Upper lobe of left lung (tissue), 6 donors: ENCODE measurements at regions not wholly inside any gene's neighbourhood (a gene's known extent, or its start where the extent isn't known, plus 50 kb on each side); places are given as distances from the start of the nearest gene placed in this dataset.

ENCODE experiments used
- ATAC-seq, 2 donors: fragments of 200-7000 bp; cut with Tn5 transposase; one replicate each; pipeline ENCODE4 v1.9.1; 2022; ENCODE audit warnings: mild to moderate bottlenecking in 2 of 2, moderate library complexity in 2 of 2; ENCODE audit not compliant: low FRiP score in 2 of 2
- DNase-seq, 2 donors: peaks; one replicate each; pipeline ENCODE4 v3.0.0-alpha.2; 2019 to 2020
- H3K27ac ChIP-seq, 4 donors: fragments of 200-600 bp; sonication (generic); one replicate each; pipeline ENCODE4 v1.5.1; 2016 to 2019
- H3K27me3 ChIP-seq, 4 donors: fragments of 200-600 bp; sonication (generic); one replicate each; pipeline ENCODE4 v1.5.1; 2017 to 2019
- H3K36me3 ChIP-seq, 4 donors: fragments of 200-600 bp; sonication (generic); one replicate each; pipeline ENCODE4 v1.5.1; 2016 to 2019
- H3K4me1 ChIP-seq, 4 donors: fragments of 200-600 bp; sonication (generic); one replicate each; pipeline ENCODE4 v1.5.1; 2018 to 2019
- H3K4me3 ChIP-seq, 4 donors: fragments of 200-600 bp; sonication (generic); one replicate each; pipeline ENCODE4 v1.5.1; 2017 to 2019; ENCODE audit warnings: mild to moderate bottlenecking in 2 of 4, moderate library complexity in 1 of 4
- H3K9me3 ChIP-seq, 4 donors: fragments of 200-600 bp; sonication (generic); one replicate each; pipeline ENCODE4 v1.5.1; 2018 to 2019
- EP300 ChIP-seq, 4 donors: sonication (generic); formaldehyde crosslinking; IDR thresholded peaks; one replicate each; pipeline ENCODE4 v1.5.1; 2017; ENCODE audit warnings: antibody characterized with exemption in 4 of 4, control low read depth in 2 of 4
- POLR2A ChIP-seq, 4 donors: fragments of 450-650 bp; IDR thresholded peaks; one replicate each; pipeline ENCODE4 v1.5.1; 2016 to 2017; ENCODE audit warnings: antibody characterized with exemption in 4 of 4, mild to moderate bottlenecking in 2 of 4
- POLR2AphosphoS5 ChIP-seq, 2 donors: sonication (generic); formaldehyde crosslinking; IDR thresholded peaks; one replicate each; pipeline ENCODE4 v1.5.1; 2017; ENCODE audit warnings: antibody characterized with exemption in 2 of 2
- WGBS, 2 donors: methylation state at CpG; one replicate each; pipeline ENCODE4 v1.1.5; 2017 to 2018; 5-methylcytosine and 5-hydroxymethylcytosine counted together
- TF ChIP-seq, protein P1 (sequence below), 6 experiments: fragments of 450-650 bp in 4 of 6; fragments of 200-600 bp in 2 of 6; sonication (generic) in 2 of 6; IDR thresholded peaks; one replicate each; pipeline ENCODE4 v1.5.1; 2016 to 2019; ENCODE audit warnings: antibody characterized with exemption in 6 of 6
- donor health status: DM: no; HTN: no; CAD: no; lungs with moderate emphysema.
- donor health status: DM: no; HTN: yes; CAD: no; lungs with severe emphysema.

DNA sequence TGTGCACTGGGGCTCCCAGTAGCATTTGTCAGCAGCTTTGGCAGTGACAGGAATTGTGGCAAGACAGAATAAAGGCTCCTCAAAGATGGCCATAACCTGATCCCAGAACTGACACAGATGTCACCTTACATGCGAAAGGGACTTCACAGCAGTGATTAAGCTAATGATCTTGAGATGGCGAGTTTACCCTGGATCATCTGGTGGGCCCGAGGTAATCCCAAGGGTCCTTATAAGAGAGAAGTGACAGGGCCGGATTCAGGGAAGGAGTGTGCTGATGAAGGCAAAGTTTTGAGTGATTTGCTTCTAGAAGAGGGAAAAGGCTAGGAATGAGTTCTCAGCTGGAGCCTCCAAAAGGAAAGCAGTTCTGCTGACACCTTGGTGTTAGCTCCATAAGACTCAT lies 333.9 kb downstream of the LPIN1 start:
- TF ChIP-seq, protein P1, sequence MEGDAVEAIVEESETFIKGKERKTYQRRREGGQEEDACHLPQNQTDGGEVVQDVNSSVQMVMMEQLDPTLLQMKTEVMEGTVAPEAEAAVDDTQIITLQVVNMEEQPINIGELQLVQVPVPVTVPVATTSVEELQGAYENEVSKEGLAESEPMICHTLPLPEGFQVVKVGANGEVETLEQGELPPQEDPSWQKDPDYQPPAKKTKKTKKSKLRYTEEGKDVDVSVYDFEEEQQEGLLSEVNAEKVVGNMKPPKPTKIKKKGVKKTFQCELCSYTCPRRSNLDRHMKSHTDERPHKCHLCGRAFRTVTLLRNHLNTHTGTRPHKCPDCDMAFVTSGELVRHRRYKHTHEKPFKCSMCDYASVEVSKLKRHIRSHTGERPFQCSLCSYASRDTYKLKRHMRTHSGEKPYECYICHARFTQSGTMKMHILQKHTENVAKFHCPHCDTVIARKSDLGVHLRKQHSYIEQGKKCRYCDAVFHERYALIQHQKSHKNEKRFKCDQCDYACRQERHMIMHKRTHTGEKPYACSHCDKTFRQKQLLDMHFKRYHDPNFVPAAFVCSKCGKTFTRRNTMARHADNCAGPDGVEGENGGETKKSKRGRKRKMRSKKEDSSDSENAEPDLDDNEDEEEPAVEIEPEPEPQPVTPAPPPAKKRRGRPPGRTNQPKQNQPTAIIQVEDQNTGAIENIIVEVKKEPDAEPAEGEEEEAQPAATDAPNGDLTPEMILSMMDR (IDR thresholded peaks at IDR 0.05): no peak
- TF ChIP-seq POLR2A (IDR thresholded peaks at IDR 0.05) (no peak), EP300 (IDR thresholded peaks at IDR 0.05) (no peak)
- ATAC-seq: no peak
- H3K4me3 ChIP-seq: no peak overlapping the region
- no peaks in the 10 kb centered on the region for H3K4me1 ChIP-seq
- H3K27me3 ChIP-seq: no peaks in the 10 kb centered on the region
- 94 to 95% methylated on average over 4 of the region's 4 CpGs for WGBS, 2 donors
- H3K27ac ChIP-seq: no peak overlapping the region
- DNase-seq: no peak
- H3K36me3 ChIP-seq: no peaks in the 10 kb centered on the region
- H3K9me3 ChIP-seq: no peaks in the 10 kb centered on the region

DNA sequence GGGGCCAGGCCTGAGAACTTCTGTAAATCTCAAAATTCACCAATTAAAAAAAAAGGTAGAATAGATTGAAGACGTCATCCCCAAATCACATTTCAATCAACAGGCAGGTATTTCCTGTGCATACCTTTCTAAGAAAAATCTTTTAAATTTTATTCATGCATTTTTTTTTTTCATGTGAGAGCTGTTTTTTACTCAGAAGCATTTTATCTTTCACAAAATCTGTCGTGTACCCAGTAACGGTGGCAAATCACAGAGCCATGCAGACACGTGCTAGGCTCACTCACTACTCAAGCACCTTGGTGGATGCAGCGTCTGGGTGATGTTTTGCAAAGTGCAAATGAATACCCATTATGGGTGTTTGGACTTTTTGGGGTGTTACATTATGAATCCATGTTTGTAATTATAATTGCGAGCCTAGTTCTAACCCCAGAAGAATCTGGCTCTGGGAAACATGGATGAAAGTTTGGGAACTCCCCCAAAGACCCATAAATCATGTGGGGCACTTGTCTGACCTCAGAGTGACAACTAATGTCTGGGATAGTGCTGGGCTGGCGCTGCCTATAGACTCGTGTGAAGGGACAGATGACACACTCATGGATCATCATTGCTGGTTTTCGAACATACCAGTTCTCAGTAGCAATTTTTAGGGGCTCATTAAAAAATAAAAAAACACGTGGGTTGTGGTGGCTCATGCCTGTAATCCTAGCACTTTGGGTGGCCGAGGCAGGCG lies 335.2 kb downstream of the LPIN1 start:
- Histone ChIP-seq H3K4me3 (no peak overlapping the region), H3K4me1 (no peaks in the 10 kb centered on the region), H3K9me3 (no peaks in the 10 kb centered on the region), H3K36me3 (no peaks in the 10 kb centered on the region), H3K27ac (no peak overlapping the region), H3K27me3 (no peaks in the 10 kb centered on the region)
- no peak for TF ChIP-seq POLR2A (IDR thresholded peaks at IDR 0.05)
- TF ChIP-seq, protein P1 (IDR thresholded peaks at IDR 0.05): no peak
- TF ChIP-seq EP300 (IDR thresholded peaks at IDR 0.05): no peak
- no peak for TF ChIP-seq POLR2AphosphoS5 (IDR thresholded peaks at IDR 0.05)
- 82 to 94% methylated on average over 12 of the region's 12 CpGs for WGBS, 2 donors
- ATAC-seq (no peak), DNase-seq (no peak)

DNA sequence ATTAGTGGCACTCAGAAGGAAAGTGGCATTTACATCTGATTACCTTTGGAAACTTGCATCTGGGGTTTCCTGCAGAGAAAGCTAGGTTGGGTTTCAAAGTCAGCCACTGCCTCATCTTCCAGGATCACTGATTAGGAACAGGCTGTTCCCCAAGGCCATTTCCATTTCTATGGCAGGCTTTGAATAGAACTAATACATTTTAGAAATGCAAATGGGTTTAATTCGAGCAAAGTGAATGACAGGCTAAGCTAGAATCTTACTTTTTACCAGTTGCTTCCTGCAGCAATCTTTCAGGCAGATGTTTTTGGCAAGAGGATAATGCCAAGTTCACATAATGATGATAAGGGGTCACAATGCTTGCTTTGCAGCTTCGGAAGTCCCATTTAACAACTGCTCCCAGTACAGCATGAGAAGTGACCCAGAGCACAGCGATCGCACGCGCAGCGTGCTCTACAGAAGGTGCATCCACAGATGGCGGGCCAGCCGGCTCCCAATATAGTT lies 336.7 kb downstream of the LPIN1 start:
- Histone ChIP-seq H3K4me3 (no peak overlapping the region), H3K4me1 (no peaks in the 10 kb centered on the region), H3K27me3 (no peaks in the 10 kb centered on the region), H3K27ac (no peak overlapping the region), H3K9me3 (no peaks in the 10 kb centered on the region), H3K36me3 (no peaks in the 10 kb centered on the region)
- TF ChIP-seq, protein P1 (IDR thresholded peaks at IDR 0.05): no peak
- TF ChIP-seq POLR2AphosphoS5 (IDR thresholded peaks at IDR 0.05): no peak
- no peak for TF ChIP-seq EP300 (IDR thresholded peaks at IDR 0.05)
- TF ChIP-seq POLR2A (IDR thresholded peaks at IDR 0.05): no peak
- no peak for ATAC-seq
- DNase-seq: peak in 1 of 2 donors; percentile 15
- 85 to 87% methylated on average over 9 of the region's 9 CpGs for WGBS, 2 donors

DNA sequence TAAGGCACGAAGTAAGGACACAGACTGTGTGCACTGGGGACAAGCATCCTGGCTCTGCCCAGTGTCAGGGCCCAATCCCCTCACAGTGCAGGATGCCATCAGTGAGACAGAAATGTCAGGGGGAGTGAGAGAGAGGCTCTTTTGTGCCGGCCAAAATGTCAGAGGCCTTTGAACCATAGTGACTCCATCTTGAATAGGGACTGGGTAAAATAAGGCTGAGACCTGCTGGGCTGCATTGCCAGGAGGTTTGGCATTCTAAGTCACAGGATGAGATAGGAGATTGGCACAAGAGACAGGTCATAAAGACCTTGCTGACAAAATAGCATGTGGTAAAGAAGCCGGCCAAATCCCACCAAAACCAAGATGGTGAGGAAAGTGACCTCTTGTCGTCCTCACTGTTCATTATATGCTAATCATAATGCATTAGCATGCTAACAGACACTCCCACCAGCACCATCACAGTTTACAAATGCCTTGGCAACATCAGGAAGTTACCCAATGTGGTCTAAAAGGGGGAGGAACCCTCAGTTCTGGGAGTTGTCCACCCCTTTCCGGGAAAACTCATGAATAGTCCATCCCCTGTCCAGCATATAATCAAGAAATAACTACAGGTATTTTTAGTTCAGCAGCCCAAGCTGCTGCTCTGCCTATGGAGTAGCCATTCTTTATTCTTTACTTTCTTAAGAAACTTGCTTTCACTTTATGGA lies 337.4 kb downstream of the LPIN1 start:
- H3K4me3 ChIP-seq: no peak overlapping the region
- H3K27me3 ChIP-seq: no peaks in the 10 kb centered on the region
- 86 to 91% methylated on average over 5 of the region's 5 CpGs for WGBS, 2 donors
- H3K4me1 ChIP-seq: no peaks in the 10 kb centered on the region
- TF ChIP-seq, protein P1 (IDR thresholded peaks at IDR 0.05): no peak
- TF ChIP-seq POLR2A (IDR thresholded peaks at IDR 0.05) (no peak), POLR2AphosphoS5 (IDR thresholded peaks at IDR 0.05) (no peak), EP300 (IDR thresholded peaks at IDR 0.05) (no peak)
- no peak overlapping the region for H3K27ac ChIP-seq
- H3K36me3 ChIP-seq: no peaks in the 10 kb centered on the region
- ATAC-seq: no peak
- DNase-seq: no peak
- no peaks in the 10 kb centered on the region for H3K9me3 ChIP-seq
